ENCODE measurements at regions not wholly inside any gene's neighbourhood (a gene's known extent, or its start where the extent isn't known, plus 50 kb on each side); places are given as distances from the start of the nearest gene placed in this dataset.

- TF ChIP-seq SUZ12 (IDR thresholded peaks at IDR 0.05; ENCODE audit: extremely low read depth, insufficient read depth, insufficient read length), result no peak
- no peak for TF ChIP-seq ZNF274 (IDR thresholded peaks at IDR 0.05; ENCODE audit: low read depth, low read length)
These were observed 114.3 kb upstream of the DST start for GRCh38 chr6:56756791-56757587.

Measured in NT2/D1 (cell line).